HG03175 (cell line): ENCODE measurements at regions not wholly inside any gene's neighbourhood (a gene's known extent, or its start where the extent isn't known, plus 50 kb on each side); places are given as distances from the start of the nearest gene placed in this dataset.
"Not testable (repeated sequence)": the region's sequence is repeated elsewhere in the genome, so short reads cannot be mapped to it uniquely, and the experiment has no call there.

Experiments used
- ATAC-seq: cut with Tn5 transposase; IDR thresholded peaks from one replicate; pipeline ENCODE4 v1.9.1; 2021; ENCODE audit warnings: mild to moderate bottlenecking, moderate library complexity; ENCODE audit not compliant: unreplicated experiment

DNA sequence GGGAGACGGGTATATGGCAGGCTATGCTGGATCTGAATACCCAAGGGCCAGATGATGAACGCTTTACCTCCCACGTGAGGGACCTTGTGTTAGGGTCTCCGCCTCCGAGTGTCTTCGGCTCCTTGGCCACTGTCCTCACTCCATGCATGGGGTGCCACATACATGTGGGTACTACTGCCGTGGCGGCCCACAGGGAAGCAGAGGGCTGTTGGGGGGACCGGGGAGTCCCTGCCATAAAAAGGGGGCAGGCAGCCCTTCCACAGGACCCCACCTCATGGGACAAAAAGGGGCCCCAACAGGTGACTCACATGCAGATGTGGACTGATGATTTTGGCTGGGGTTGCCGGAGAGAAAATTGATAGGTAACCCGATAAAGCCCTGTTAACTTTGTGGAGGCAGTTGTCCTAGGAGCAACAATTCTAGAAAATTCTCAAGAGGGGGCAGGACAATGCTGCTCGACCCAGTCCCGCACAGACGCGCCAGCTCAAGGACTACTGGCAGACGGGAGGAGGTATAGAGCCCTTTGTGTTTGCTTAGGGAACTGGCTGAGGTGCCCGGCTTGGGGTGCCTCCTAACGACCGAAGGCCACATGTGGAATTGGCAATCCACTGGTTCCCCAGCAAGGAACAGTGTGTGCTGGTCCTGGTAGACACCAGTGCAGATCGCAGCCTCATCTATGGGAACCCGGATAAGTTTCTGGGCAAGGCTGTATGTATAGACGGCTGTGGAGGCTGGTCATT, 695.7 kb upstream of the AGA start:
- no peak for ATAC-seq

DNA sequence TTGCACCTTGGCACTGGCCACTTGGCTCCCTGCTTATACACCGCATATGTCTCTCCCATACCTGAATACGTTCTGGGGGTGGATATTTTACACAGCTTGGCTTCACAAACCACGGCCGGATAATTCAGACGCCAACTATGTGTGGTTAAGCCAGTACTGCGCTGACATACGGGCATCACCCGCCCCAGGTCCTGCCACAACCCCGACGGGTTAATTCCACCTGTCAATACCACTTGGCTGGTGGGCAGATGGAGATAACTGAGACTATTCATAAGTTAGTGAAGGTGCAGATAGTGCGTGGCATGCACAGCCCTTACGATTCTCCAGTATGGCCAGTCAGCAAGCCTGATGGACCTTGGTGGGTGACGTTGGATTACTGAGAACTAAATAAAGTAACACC, 696.3 kb upstream of the AGA start:
- ATAC-seq: no peak

DNA sequence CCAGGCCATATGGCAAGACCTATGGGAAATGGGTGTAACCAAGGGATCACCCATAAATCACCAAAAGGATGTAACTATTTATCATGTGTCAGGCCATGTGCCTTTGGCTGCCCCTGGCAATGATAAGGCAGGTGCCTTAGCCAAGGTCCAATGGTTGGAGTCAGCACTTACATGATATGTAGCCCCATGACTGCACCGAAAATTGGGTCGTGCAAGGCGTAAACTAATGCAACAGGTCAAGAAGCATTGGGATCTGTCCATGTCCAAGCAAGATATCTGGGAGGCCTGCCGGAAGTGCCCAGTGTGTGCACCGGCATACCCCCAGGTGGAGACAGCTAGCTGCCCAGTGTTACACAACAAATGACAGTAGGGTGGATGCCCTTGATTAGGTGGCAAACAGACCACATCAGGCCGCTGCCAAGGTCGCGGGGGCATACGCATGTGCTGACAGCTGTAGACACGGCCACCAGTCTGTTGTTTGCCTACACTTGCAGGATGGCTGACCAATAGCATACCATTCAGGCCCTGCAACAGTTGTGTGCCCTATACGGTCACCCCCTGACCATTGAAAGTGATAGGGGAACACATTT, 698.2 kb upstream of the AGA start:
- no peak for ATAC-seq

DNA sequence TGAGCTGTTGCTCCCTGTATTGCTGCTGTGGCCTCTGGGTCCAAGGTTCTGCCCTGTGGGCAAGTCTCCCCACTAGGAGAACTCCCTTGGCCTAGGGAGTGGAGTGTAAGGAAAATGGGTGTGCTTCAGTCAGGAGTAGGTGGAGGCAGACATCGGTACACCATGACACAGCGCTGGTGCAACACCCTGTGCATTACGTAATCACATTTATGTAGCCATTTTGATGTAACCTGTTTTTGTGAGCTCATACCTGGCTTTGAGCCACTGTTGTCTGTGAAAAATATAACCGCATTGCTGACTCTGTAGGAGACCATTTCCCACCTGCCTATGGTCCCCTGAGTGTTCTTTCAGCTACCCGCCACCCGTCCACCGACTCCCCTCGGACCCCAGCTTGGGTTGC, 700.5 kb upstream of the AGA start:
- ATAC-seq: no peak

DNA sequence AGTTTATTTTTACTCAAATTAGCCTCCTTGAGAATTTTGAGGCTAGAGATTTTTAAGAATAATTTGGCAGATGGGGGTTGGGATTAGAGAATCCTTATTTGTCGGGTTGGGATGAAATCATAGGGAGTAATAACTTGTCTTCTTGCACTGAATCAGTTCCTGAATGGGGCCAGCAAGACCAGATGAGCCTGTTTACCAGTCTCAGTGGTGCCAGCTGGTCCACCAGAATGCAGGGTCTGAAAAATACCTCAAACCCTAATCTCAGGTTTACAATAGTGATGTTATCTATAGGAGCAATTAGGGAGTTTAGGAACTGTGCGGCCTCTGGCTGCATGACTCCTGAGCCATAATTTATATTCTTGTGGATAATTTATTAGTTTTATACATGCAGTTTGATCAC, 705.9 kb upstream of the AGA start:
- ATAC-seq: no peak

DNA sequence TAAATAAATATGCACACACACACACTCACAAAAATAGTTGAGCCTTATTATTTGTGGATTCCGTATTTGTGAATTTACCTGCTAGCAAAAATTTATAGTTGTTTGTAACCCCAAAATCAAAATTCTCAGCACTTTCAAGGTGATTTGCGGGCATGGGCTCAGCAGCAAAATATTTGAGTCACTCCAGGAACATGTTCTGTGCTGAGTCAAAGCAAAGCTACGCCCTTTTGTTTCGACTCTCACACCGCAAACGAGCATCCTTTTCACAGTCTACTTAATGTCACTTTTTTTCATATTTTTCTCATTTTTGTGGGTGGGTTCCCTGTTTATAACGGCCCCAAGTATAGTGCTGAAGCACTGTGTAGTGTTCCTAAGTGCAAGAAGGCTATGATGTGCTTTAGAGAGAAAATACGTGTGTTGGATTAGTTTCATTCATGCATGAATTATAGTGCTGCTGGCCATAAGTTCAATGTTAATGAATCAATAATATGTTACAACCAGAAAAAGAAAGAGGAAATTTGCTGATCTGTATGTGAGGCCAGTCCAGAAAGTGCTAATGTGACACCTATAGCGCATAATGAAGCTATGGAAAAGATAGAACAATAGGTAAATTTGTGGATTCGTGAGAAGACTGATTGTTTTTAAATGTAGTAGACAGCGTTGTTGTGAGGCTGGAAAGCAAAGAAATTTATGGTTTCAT, 723.2 kb upstream of the AGA start:
- no peak for ATAC-seq

DNA sequence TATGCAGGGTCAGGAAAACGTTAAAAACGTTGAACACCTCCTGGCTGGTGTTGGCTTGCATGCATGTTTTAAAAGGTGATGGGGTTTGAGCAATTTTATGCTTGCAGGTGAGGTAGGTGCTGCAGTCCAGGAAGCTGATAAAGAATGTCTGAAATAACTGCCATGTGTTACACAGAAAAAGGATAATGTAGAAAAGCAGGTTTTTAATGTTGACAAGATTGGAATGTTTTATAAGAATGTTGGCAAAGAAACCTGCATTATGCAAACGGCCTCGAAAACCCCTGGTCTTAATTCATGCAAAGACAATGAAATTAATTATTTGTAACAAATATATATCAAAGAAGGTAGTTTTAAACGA, 723.7 kb upstream of the AGA start:
- no peak for ATAC-seq

DNA sequence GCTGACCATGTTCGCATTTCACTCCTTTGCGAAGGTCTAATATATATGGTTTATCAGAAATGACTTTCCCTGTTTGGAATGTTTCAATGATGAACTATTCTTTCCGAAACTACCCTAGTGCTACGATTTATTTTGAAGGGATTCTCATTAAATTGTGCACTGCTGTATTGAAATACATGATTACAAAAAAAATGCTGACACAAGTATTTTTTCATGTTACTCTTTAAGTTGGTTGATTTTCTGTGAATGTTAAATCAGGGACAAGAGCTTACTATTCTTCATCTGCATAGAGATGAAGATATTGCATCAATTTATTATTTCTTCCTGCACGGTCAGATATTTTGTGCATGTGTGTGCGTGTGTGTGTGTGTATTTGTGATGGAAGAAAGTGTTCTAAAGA, 731.5 kb upstream of the AGA start:
- no peak for ATAC-seq

DNA sequence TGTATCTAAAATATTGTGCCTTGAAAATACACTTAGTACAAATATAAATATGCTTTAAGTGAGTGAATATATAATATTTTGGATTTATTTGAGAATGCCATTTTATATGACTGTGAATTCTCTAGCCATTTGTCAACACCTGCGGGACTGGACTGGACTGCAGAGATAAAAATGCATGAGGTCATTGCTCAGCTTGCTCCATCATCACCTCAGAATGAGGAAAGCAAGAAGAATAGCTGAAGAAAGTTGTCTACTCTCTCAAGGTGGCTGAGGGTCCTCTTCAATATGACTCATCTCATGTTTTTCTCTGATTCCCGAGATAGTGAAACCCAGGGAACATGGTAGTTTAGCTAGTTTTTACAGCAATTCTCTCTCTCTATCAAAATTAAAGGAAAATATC, 732.5 kb upstream of the AGA start:
- no peak for ATAC-seq

DNA sequence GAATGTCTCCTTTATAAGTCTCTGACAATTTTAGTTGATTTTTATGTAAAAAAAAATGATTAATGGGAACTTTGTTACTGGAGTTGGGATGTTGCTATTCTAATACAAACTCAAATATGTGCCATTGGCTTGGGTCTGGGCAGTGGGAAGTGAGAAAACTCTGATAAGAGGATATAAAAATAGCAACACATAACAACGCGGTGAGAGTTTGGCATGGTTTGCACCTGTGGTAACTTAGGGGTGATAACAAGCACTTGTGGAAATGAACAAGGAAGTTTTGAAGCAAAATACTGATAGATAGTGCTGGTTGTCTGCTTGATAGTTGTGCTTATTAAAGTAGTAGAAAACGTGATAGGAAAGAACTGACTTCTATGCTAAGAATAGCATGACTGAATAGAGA, 743.3 kb upstream of the AGA start:
- ATAC-seq: no peak

DNA sequence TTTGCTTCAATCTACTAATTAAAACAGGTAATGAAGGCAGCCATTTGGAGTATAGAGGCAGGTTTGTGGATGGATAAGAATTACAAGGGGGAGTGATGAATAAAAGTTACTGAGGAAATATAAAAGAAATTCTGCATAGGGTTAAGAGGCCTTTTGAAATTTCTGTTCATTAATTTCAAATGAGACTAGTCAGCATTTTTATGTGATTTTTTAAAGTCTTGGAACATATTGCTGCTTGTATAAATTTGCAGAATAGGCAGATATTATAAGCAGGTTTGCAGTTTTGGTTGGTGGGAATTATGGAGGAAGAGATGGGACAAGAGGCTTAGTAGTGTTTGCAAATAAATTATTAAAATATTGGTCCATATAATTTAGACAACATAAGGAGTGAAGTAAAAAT, 750.4 kb upstream of the AGA start:
- ATAC-seq: no peak

DNA sequence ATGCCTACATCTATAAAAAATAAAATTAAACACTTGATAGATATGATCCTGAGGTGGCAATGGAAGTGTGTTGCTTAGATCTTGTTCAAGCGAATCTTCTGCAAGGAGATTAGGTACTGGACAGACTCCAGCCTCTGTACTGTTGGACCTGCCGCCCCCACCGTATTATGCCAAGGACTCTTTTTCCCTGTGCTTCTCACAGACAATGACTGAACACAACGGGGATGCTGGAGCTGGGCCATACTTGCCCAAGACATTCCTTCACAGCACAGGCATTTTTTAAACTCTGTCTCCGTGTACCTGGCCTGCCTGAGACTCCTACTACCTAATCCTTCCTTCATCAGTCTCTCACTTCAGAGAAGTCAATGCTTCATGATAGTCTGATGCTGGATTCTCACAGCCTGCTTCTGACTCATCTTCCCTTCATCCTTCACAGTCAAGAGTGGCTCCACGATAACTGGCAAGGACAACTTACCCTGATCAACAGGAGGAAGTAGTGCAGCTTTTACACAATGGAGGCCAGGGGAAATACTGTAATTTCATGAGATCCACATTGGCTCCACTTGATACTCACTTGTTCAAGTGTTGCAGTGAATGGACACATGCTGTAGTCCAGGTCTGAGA, 754.6 kb upstream of the AGA start:
- ATAC-seq: no peak

DNA sequence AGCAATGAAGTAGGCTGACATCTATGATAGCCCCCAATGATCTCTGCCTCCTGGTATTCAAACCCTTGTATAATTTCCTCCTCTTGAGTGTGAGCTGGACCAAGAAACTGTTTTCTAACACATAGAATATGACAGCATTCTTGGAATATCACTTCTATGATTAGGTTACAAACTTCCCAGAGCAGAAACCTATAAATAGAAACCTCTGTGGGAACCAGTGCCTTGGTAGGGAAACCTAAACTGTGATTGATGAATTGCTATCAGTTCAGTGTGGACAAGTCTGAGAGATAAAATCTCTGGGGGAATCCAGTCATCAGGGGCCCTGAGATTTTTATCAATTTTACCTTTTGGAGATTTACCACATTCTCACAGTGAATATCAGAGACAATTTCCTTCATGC, 756.5 kb upstream of the AGA start:
- ATAC-seq: no peak

DNA sequence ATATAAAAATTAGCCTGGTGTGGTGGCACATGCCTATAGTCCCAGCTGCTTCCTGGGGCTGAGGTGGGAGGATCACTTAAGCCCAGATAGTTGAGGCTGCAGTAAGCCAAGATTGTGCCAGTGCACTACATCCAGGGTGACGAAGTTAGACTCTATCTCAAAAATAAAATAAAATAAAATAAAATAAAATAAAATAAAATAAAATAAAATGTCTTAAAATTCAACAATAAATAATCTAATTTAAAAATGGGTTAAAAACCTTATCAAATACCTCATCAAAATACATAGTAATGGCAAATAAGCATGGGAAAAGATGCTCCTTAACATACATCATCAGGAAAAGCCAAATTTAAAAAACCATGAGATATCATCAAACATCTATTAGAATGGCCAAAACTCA, 760.2 kb upstream of the AGA start:
- ATAC-seq: no peak

DNA sequence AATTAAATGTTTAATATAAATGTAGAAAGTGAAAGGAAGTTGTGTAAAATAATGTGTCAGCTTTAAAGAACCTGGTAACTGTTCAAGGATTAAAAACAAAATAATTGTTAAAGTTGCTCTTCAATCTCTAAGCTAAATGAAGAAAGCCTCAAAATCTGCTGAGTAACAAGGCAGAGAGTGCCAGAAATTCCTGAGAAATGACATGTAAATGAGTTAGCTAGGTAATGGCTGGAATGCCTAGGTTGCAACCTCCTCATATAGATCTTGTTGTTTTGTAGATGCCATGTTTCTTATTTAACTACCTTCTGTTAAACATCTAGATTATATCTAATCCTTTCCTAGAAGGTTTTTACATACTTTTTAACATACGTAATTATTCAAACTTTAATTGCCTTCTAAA, 763.6 kb upstream of the AGA start:
- ATAC-seq: no peak

DNA sequence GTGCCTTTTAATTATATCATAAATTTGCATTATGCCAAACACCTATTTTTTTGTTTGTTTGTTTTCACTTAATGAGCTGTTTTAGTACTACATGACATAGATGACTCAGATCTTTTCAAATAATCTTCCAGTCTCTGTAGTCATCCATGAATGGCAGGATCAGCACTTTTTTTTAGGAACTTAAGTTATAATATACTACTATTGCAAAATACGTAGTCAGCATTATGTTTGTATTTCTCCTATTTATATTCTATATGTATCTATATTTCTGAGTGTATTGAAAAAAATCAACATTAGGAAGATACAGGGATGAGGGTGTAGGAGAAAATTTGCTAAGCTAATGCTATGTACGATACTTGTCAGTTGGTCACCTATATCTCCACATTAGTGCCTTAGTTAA, 773.1 kb upstream of the AGA start:
- no peak for ATAC-seq

DNA sequence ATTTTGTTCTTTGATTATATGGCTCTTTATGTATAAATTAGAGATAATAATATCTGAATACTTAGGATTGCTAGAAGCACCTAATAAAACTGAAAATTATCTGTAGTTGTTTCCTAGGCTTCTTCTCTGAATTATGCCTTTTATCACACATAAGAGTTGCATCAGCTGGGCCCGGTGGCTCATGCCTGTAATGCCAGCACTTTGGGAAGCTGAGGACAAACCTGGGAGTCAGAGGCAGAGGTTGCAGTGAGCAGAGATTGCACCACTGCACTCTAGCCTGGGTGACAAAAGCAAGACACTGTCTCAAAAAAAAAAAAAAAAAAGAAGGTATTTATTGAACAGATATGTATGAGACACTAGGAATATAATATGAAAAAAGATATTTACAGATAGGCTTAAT, 773.5 kb upstream of the AGA start:
- no peak for ATAC-seq

DNA sequence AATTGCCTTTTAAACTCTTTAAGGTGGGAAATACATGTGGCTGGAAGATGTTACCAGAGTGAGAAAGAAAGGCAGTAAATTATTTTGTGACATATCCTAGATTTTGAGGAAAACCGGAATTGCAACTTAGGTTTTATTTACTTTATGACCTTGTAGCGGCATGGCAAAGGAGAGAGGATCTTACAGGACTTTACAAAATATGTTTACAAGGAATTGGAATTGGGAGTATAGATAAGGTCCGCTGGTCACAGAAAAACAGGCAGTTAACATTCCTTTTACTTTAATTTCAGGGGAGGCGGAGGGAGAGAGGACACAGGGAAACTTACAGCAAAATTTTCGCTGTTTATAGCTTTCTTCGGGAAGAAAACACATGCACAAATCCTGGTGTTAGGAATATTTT, 784.2 kb upstream of the AGA start:
- not testable (repeated sequence) for ATAC-seq

DNA sequence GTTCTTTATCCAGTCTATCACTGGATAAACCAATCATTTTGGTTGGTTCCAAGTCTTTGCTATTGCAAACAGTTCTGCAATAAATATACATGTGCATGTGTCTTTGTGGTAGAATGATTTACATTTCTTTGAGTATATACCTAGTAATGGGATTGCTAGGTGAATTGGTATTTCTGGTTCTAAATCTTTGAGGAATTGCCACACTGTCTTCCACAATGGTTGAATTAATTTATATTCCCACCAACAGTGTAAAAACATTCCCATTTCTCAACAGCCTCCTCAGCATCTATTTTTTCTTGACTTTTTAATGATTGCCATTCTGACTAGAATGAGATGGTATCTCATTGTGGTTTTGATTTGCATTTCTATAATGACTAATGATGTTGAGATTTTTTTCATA, 791.7 kb upstream of the AGA start:
- ATAC-seq: no peak

DNA sequence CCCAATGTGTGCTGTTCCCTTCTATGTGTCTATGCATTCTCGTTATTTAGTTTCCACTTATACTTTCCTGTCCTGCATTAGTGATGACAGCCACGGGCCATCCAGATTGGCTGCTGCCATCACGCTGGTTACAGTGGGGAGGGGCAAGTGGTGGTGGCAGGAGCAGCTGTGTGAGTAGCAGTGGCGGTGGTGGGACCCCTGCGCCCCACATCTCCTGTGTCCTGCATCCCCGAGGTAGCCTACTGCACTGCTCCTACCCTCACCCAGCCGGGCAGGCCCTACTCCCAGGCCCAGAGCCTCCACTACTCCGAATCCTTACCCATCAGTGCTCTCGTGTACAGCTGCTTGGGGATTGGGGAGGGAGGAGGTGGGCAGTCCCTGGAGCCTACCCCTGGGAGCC, 798.7 kb upstream of the AGA start:
- no peak for ATAC-seq

DNA sequence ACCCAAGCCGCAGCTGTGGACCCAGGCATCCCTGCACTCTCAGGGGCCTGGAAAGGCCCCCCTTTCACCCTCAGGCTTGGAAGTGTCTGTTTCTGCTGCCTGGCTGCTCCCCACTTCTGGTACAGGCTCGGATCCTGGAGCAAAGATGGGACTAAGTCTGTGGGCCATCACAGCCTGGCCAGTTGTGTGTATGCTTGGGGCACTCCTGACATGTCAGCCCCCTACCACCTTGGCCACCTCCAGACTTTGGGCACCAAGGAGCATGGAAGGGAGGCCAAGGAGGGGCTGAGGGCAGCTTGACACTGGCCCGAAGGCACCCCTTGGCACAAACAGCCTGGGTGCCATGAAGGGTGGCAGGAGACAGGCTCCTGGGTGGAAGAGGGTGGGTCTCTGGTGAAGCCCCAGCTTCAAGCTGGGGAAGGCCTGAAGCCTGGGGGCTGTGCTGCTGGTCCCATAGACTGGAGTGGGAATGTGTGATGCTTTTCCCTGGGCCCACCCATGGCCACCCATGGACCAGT, 799.4 kb upstream of the AGA start:
- ATAC-seq: no peak

DNA sequence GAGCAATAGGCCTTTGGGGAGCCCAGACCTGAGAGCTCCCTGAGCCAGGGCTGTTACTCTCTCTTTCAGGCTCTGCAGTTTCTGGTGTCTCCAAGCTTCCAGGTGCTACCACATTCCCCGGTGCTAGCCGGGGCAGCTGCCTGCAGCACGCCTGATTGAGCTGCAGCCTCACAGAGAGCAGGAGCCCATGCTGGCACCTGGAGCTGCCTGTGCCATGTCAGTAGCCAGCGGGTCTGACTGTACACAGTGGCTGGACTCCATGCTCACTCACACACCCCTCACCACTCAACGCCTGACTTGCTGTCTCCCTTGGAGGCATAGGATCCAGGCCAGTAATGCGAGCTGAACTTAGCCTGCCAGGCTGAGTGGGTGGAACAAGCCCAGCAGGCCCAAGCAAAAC, 800.4 kb upstream of the AGA start:
- no peak for ATAC-seq
